Activated B cell treated with CpG ODN at 0.5 μM for 24 hours (primary cell): ENCODE measurements at regions not wholly inside any gene's neighbourhood (a gene's known extent, or its start where the extent isn't known, plus 50 kb on each side); places are given as distances from the start of the nearest gene placed in this dataset.

ENCODE experiments used
- ATAC-seq: fragments of 200-7000 bp; cut with Tn5 transposase; one replicate; pipeline ENCODE4 v1.10.0; 2021; ENCODE audit warnings: low read depth, mild to moderate bottlenecking, moderate library complexity
- CTCF ChIA-PET: fragments of 350-600 bp; sonication (Branson Sonifier 250); formaldehyde crosslinking; loops from one replicate; lab custom pipeline; 2021; ENCODE audit warnings: antibody characterized with exemption; lab: Charles Lee
- POLR2A ChIA-PET: fragments of 350-600 bp; sonication (Branson Sonifier 250); formaldehyde crosslinking; loops from one replicate; lab custom pipeline; 2021; ENCODE audit warnings: antibody characterized with exemption; lab: Charles Lee
- DNase-seq: peaks from one replicate; pipeline ENCODE4 v3.0.0; 2022
- H3K27ac Mint-ChIP-seq: one replicate; pipeline ENCODE4 v1.8.0; 2020; ENCODE audit warnings: mixed read lengths
- H3K27me3 Mint-ChIP-seq: one replicate; pipeline ENCODE4 v1.8.0; 2021; ENCODE audit warnings: mixed read lengths
- H3K36me3 Mint-ChIP-seq: one replicate; pipeline ENCODE4 v1.8.0; 2021; ENCODE audit warnings: low read depth, mixed read lengths
- H3K4me1 Mint-ChIP-seq: one replicate; pipeline ENCODE4 v1.8.0; 2021; ENCODE audit warnings: mixed read lengths
- H3K4me3 Mint-ChIP-seq: one replicate; pipeline ENCODE4 v1.8.0; 2020; ENCODE audit warnings: mild to moderate bottlenecking, mixed read lengths
- H3K9me3 Mint-ChIP-seq: one replicate; pipeline ENCODE4 v1.8.0; 2020; ENCODE audit warnings: mixed read lengths
- intact Hi-C: fragments of 100-400 bp; cut with micrococcal nuclease; formaldehyde crosslinking; loops from one replicate; pipeline ENCODE4 v1.15.1; 2024
- TF ChIP-seq, protein P1 (sequence below): fragments of 200-600 bp; IDR thresholded peaks from one replicate; pipeline ENCODE4 v1.8.0; 2022; ENCODE audit warnings: antibody characterized with exemption, mild to moderate bottlenecking

DNA sequence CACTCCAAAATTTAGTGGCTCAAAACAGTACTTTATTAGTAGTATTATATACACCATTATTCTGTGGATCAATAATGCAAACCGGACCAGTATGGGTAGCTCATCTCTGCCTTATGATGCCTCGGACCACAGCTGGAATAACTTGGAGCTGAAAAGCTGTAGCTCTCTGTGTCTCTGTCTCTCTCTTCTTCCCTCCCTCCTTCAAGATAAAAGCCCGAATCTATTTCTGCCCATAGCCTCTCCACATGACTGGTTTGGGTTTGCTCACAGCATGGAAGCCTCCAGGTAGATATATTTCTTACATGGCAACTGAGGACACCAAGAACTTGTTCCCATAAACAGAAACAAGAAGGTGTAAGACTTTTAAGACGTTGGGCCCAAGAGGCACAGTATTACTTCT lies 147.5 kb upstream of the TBCA start:
- POLR2A ChIA-PET: no interaction called here
- Mint-ChIP-seq H3K4me1 (no peaks in the 10 kb centered on the region), H3K27ac (no peak overlapping the region), H3K4me3 (no peak overlapping the region), H3K36me3 (no peaks in the 10 kb centered on the region), H3K9me3 (peaks cover 3% of the 10 kb centered on the region), H3K27me3 (peaks cover 18% of the 10 kb centered on the region)
- CTCF ChIA-PET: no interaction called here
- DNase-seq (no peak), ATAC-seq (no peak)
- intact Hi-C loops: no loop called here
- TF ChIP-seq, protein P1, sequence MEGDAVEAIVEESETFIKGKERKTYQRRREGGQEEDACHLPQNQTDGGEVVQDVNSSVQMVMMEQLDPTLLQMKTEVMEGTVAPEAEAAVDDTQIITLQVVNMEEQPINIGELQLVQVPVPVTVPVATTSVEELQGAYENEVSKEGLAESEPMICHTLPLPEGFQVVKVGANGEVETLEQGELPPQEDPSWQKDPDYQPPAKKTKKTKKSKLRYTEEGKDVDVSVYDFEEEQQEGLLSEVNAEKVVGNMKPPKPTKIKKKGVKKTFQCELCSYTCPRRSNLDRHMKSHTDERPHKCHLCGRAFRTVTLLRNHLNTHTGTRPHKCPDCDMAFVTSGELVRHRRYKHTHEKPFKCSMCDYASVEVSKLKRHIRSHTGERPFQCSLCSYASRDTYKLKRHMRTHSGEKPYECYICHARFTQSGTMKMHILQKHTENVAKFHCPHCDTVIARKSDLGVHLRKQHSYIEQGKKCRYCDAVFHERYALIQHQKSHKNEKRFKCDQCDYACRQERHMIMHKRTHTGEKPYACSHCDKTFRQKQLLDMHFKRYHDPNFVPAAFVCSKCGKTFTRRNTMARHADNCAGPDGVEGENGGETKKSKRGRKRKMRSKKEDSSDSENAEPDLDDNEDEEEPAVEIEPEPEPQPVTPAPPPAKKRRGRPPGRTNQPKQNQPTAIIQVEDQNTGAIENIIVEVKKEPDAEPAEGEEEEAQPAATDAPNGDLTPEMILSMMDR: no peak

DNA sequence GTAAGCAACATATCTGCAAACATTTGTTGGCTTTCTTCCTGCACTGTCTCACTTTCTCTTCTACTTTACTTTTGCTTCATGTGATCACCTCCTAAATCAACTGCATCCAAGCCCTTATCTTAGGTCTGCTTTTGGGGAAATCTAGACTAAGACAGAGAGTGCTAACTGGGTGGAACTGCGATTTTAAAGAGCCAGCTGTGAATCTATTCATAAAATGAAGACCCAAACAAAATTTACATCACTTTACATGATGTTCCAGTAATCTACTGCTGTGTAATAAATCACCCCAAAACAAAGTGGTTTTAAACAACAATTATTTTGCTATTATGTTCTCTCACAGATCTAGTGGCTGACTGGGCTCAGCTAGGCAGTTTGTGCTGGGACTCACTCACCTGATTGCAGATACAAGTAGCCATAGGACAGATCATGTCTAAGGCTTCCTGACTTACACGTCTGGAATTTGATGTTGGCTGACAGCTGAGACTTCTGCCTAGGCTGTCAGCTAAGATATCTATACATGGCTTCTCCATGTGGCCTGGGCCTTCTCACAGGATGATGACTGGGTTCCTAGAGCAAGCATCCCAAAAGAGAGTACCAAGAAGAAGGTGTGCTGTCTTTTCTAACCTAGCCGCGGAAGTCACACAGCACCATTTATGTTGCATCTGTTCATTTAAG lies 145.1 kb upstream of the TBCA start:
- intact Hi-C loops: no loop called here
- CTCF ChIA-PET: no interaction called here
- H3K36me3 Mint-ChIP-seq: no peaks in the 10 kb centered on the region
- no peak overlapping the region for H3K27ac Mint-ChIP-seq
- no peak overlapping the region for H3K4me3 Mint-ChIP-seq
- peaks cover 3% of the 10 kb centered on the region for H3K9me3 Mint-ChIP-seq
- POLR2A ChIA-PET: no interaction called here
- DNase-seq (no peak), ATAC-seq (no peak)
- H3K27me3 Mint-ChIP-seq: peaks cover 8% of the 10 kb centered on the region
- no peaks in the 10 kb centered on the region for H3K4me1 Mint-ChIP-seq
- TF ChIP-seq, protein P1: no peak

DNA sequence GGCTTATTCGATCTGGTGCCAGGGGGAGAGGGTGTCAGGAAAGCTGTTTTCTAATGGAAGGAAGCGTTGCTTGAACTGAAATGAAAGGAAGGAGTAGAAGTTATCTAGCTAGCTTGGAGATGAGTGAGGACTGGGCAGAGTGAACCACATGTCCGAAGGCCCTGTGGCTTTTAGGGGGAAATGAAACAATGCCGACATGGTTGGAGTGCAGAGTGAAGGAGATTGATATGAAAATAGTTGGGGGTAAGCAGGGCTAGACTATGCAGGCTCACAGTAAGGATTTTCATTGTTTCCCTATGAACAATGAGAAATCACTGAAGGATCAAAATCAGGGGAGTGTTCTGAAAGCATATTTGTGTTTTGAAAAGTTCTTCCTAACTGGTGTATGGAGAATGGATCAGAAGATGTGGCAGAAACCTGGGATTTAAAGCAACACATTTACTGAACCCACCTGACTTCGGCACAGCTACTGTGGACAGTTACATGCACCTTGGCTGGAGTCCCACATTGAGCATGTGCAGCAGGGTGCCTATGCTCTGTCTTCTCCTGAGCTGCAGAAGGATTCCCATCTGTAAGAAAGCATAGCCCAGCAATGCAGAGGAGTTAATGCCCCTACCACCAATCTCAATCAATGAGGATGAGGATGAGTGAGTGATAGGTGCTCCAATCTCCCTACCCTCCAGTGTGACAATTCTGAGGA lies 144.4 kb upstream of the TBCA start:
- intact Hi-C loops: no loop called here
- Mint-ChIP-seq H3K4me3 (no peak overlapping the region), H3K27me3 (peaks cover 6% of the 10 kb centered on the region), H3K4me1 (no peaks in the 10 kb centered on the region), H3K27ac (no peak overlapping the region), H3K9me3 (peaks cover 2% of the 10 kb centered on the region), H3K36me3 (no peaks in the 10 kb centered on the region)
- DNase-seq (no peak), ATAC-seq (no peak)
- ChIA-PET POLR2A (no interaction called here), CTCF (no interaction called here)
- TF ChIP-seq, protein P1: no peak

DNA sequence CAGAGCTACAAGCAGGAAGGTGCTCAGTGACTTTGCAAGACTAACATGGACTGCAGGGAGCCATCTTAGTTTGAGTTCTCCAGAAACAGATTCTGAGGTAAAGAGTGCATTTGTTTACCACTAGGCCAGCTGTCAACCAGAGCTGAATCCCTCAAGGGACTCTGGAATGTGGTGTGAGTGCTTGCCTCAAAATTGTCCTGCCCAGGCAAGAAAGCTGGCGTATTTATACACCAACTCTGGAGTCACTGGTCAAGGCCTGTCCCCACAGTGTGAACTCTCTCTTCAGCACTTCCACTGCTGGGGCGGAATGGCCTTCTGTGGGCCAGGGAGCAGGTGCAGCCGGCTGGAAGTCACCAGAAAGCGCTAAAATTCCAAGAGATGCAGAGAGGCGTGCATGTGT lies 139.2 kb upstream of the TBCA start:
- peaks cover 6% of the 10 kb centered on the region for H3K9me3 Mint-ChIP-seq
- no peak for ATAC-seq
- TF ChIP-seq, protein P1: no peak
- H3K4me3 Mint-ChIP-seq: no peak overlapping the region
- peaks cover 17% of the 10 kb centered on the region for H3K27me3 Mint-ChIP-seq
- intact Hi-C loops: no loop called here
- H3K4me1 Mint-ChIP-seq: no peaks in the 10 kb centered on the region
- H3K27ac Mint-ChIP-seq: no peak overlapping the region
- CTCF ChIA-PET: no interaction called here
- H3K36me3 Mint-ChIP-seq: no peaks in the 10 kb centered on the region
- no peak for DNase-seq
- POLR2A ChIA-PET: no interaction called here

DNA sequence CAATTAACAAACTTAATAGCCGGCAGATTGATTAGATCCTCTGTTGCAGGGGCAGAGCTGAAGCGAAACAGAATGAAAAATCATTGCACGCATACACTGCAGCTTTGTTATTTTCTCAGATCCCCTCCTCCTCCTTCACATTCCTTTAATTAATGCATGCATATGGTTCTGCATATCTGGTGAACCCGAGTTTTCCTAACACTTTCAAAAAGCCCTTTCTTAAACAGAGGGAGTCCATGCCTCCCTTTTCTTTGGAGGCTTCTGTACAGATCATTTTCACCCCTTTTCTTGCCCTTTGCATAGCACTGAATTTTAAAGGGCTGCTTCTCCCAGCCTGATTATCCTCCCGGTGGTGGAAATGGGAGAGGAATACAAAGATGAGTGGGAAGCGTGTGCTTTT lies 136.6 kb upstream of the TBCA start:
- no peak overlapping the region for H3K4me3 Mint-ChIP-seq
- H3K4me1 Mint-ChIP-seq: no peaks in the 10 kb centered on the region
- TF ChIP-seq, protein P1: no peak
- H3K27me3 Mint-ChIP-seq: peaks cover 17% of the 10 kb centered on the region
- ChIA-PET CTCF (no interaction called here), POLR2A (no interaction called here)
- H3K9me3 Mint-ChIP-seq: peaks cover 6% of the 10 kb centered on the region
- DNase-seq (no peak), ATAC-seq (no peak)
- H3K27ac Mint-ChIP-seq: no peak overlapping the region
- intact Hi-C loops: no loop called here
- H3K36me3 Mint-ChIP-seq: no peaks in the 10 kb centered on the region
